ENCODE measurements at regions not wholly inside any gene's neighbourhood (a gene's known extent, or its start where the extent isn't known, plus 50 kb on each side); places are given as distances from the start of the nearest gene placed in this dataset.
"Not testable (repeated sequence)": the region's sequence is repeated elsewhere in the genome, so short reads cannot be mapped to it uniquely, and the experiment has no call there.

DNA sequence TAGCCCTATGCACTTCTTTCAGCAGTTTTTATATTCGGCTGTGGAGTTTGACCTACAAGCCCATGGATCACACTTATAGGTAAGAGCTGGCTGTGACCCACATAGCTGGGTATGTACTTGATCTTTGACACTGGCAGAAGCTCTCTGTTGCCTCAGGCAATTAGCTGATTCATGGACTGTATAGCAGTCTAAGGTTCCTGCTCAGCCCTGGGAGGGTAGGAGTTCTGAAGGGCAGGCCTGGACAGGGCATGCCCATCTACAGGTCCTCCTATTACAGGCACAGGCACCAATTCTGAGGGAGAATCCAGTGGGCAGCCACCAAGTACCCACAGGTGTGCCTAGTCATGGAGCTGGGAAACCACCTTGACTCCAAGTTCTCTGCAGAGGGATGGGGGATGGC, 301.8 kb upstream of the GALNT5 start:
- DNase-seq: no peak

DNA sequence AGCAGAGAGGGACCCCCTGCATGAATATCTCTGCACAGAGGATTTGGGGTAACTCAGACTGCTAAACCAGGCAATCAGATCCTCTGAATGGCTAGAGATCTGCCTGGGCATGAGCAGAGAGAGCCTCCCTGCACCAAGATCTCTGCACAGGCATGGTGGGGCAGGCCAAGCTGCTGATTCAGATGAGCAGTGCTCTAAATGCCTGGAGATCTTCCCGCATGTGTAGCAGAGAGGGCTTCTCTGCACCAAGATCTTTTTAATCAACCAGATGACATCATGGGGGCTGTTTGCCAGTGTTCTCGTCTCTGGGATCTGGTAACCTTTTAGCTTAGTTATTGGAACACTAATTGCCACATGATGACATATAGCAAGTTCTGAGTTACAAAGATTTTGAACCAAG, 301.3 kb upstream of the GALNT5 start:
- DNase-seq: no peak

DNA sequence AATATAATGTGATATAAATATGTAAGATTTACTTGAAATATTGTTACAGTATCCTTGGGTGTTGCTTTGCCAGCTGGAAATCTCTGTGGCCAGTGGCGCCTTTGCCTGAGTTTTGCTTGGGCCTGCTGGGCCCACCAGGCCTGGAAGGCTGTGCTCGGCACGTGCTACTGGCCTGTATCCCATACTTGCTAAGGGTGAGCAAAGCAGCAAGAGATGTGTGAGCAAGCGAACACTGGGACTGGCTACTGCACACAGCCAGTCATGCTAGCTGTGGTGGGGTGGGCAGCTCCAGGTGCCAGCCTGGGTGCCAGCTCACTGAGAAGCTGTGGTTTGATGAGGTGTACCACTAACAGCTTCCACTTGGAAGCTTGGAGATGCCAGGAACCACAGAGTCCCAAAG, 299.1 kb upstream of the GALNT5 start:
- DNase-seq: no peak

DNA sequence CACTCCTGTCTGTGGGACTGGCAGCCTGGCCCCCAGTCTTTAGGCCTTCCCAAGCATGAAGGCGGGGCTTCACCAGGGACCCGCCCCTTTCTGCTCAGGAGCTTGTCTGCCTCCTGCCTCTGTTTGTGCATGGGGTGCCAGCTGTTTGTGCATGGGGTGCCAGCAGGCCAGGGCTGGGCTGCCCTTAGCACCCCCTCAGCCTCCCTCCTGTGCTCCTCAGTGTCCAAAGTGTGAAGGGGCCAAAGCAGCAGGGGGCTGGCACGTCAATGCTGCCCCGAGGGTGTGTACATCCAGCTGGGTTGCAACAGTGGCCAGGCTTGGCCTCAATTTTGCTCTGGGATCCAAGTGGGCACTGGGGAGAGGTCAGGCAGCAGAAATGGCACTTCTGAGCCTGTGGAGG, 298.0 kb upstream of the GALNT5 start:
- DNase-seq: no peak

DNA sequence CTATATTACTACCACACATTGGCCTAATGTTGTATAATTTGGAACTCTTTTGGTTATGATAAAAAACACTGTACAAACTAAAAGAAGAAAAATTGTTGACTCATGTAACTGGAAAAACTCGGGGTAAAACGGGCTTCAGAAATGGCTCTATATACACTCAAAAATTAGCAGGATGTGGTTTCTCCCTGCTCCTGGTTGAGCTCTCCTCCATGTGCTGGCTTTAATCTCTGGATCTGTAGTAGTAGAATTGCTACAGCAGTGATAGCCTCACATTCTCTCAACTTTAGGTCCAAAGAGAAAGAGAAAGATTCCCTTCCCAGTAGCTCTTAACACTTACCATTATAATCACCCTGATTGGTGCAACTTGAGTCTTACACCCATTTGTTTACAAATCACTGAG, 274.9 kb upstream of the GALNT5 start:
- no peak for DNase-seq

DNA sequence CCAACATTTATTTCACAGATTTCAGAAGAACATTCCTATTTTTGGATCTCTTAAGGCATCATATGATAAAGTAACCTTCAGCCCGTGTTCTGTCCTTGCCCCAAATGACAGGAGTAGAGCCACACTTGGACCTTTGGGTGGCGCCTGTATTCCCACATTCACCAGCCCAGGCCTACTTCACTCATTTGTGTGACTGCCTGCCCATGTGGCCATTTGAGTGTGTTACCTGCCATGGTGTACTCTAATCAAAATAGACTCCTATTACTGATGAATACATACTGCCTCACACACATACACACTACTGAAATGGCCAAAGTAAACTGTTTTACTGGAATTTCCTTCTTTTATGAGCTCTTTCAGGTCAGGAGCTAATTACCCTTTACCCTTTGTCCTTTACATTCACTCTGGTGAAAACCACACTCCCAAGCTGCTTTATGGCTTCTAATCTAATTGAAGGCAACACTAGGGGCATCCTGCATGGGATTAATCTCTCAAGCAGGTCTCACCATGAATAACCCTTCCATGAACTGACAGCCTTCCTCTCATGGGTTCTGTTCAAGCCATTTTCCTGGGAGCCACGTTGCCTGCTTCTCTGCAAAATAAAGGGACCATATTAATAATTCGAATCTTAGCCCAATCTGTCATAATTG, 271.0 kb upstream of the GALNT5 start:
- no peak for DNase-seq

DNA sequence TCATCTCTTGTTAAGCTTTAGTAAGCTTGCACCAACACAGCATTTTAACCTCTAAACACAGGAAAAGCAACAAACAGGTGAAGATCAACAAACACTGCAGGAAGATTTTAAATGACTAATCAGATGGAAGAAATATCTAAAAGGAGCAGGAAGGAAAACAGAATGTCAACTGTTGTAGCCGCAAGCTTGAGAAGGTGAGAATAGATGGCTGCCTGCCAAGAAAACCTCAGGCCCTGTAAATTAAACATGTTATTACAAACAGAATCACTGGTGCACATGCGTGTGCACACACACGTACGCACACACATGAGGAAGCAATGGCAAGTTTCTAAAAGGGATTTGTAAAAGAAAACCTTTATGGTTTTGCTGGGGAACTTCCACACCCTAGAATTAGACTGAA, 257.8 kb upstream of the GALNT5 start:
- DNase-seq: no peak

DNA sequence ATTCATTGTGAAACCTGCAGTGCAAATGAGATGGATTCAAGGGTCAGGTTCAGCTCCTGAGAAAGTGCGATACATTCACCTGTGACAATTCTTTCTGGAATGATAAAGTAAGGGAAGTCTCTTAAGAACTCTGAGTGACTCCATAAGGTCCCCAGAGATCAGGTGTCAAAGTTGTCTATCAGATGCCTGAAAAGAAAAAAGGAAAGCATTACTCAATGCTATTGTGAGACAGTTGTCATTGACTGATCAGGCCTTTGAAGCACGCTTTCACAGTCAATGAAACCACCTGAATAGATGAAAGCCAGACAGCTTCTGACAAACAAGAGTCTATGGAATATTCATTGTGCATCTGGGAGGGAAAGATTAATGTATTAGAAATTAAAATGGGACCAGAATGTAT, 252.7 kb upstream of the GALNT5 start:
- no peak for DNase-seq

DNA sequence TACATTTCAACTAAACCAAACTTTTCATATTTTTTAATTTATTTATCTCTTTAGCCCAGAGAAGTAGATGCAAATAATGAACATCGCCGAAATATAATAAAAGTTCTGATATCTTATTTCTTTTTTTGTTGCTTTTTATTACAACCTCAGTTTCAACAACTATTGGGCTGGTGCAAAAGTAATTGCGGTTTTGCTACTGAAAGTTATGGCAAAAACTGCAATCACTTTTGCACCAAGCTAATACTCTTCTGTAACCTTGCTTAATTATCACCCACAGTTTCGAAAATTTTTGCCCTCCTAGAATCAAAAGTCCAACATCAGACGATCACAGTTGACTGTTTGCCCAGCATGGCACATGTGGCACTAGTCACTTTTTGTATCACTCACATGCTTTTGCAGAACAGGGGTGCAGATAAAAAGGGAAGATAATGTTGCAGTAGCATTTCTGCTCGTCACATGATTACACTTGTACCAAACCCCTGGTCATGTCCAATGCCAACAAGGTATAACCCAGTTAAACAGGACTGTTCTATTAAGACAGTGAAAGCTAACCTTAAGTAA, 242.4 kb upstream of the GALNT5 start:
- no peak for DNase-seq

DNA sequence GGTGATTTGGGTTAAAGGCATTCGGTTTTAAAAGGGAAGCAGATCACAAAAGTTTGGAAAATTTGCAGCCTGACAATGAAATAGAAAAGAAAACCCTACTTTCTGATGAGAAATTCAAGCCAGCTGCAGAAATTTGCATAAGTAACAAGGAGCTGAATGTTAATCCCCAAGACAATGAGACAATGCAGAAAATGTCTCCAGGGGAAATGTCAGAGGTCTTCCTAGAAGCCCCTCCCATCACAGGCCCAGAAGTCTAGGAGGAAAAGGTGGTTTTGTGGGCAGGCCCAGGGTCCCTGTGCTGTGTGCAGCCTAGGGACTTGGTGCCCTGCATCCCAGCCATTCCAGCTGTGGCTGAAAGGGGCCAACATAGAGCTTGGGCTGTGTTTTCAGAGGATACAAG, 234.2 kb upstream of the GALNT5 start:
- not testable (repeated sequence) for DNase-seq

DNA sequence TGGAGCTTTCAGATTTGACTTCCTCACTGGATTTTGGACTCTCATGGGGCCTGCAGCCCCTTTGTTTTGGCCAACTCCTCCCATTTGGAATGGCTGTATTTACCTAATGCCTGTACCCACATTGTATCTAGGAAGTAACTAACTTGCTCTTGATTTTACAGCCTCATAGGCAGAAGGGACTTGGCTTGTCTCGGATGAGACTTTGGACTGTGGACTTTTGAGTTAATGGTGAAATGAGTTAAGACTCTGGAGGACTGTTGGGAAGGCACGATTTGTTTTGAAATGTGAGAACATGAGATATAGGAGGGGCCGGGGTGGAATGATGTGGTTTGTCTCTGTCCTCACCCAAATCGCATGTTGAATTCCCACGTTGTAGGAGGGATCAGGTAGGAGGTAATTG, 233.4 kb upstream of the GALNT5 start:
- DNase-seq: no peak

DNA sequence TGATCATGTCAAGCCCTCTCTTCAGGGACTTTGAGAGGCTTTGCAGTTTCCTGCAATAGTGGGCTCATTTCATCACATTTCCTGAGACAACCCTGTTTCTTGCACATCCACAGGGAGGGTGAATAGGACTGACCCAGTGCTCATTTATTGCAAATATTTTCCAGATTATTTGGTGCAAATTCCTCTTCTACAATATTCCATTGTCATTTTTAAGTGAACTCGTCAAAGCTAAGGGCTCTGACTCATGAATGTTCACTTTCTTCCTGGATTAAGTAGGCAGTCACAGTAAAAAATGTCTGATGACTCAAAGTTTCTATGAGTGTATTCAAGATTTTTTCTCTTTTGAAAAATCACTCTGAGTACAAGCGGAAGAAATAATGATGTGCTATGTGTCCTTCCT, 225.5 kb upstream of the GALNT5 start:
- DNase-seq: no peak

DNA sequence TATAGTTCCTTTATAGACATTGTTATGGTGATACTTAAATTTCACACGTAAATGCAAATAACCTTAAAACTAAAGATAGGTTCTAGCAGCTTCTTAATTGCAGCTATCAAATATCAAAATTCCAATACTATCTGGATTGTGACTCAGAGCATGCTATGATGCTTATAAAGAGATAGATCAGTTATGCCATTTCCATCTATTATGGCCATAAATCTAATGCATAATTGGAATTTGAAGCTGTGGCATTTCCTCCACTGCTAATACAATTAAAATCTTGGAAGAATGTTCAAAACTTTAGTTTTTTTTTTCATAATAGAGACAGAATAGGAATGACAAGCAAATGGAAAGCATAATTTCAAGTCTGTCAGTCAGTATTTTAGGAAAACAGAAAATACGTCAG, 220.8 kb upstream of the GALNT5 start:
- DNase-seq: no peak

DNA sequence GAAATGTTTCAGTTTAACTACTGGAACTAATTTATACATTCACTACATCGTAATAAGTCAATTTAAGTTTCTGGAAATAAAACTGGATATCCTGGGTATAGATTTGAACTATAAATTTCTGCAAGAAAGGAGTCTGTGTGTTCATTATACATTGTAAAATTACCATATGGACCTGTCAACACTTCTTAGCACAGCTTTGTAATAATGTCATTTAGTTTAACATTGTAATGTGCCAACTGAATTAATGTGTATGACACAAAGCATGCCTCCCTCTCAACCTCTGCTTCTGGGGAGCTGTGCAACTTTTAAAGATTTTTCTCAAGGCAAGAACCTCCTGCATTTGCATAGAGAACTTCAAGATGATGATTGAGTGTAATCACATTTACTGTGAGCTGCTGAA, 213.7 kb upstream of the GALNT5 start:
- no peak for DNase-seq

DNA sequence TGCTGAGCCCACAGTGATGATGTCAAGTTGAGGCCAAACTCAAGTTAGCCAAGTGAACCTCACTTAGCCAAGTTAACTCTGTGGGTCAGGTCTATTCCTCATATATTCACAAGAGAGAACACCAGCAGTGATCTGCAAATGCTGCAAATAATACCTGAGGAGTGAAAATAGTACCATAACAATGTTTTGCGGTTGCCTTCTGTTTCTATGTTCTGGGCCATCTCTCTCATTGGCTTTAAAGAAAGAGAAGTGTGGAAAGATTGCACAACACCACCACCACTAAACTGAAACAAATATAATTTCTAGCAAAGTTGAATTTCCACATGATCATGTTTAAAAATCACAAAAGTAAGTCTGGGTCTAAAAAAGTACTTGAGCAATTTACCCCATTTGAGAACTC, 211.1 kb upstream of the GALNT5 start:
- no peak for DNase-seq

DNA sequence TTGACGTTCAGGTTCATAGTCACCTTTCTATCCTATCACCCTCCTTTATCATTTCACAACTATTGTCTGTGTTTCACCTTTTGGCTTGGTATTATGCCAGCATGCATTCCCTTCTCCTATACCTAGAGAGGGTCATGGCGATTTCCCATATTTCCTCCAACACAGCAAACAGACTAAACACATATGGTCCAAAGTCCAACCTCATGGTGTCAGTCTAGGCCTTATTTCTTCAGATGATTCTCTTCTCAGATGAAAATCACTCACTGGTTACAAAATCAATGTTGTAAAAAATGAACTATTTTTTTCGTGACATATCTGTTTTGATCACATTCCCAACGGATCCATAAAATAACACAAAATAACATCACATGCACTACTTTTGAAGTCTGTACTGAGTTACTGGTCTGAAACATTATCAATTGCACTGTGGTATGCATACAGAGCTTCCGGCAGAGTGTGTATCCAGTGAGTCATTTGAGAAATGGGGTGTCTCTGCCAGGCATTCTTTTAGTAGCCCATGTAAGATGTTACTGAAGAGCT, 204.8 kb upstream of the GALNT5 start:
- DNase-seq: no peak

DNA sequence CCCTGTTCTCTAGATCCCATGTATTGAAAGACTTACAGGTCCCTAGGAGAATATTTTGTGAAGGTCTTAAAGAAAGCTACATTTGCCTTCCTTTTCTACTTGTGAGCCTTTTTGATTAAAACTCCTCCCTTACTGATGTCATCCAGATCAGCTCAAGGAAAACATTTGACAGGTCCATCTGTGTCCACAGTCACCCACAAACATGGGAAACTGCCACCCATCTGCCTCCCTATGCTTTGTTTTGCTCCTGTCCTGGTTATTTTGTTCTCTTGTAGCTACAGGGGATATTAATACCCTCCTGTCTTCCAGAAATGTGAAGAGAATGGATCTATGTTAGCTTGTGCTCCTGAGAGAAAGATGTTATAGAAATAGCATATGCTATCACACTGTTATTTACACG, 203.6 kb upstream of the GALNT5 start:
- DNase-seq: no peak

DNA sequence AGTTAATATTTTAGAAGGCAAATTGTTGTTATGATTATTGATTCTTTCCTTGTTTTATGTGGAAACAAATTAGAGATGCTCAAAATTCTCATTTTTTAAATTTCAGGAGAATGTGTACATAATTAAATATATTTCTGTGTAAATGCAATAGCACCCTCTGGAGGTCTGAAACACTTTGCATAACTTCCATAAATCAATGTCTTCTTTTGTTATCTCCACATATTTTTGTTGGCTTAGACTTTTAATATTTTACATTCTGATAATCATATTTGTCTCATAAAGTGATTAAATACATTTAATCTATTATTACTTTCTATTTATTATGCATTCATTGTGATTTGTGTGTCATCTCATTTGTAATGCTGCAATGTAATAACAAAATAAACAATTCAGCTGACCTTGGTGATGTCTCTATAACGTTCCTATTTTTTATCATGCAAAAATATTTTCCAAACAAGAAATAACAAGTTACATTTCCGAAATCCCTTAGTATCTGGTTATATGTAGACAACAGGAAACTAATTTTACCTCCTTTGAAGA, 201.8 kb upstream of the GALNT5 start:
- peak; percentile 13 for DNase-seq

DNA sequence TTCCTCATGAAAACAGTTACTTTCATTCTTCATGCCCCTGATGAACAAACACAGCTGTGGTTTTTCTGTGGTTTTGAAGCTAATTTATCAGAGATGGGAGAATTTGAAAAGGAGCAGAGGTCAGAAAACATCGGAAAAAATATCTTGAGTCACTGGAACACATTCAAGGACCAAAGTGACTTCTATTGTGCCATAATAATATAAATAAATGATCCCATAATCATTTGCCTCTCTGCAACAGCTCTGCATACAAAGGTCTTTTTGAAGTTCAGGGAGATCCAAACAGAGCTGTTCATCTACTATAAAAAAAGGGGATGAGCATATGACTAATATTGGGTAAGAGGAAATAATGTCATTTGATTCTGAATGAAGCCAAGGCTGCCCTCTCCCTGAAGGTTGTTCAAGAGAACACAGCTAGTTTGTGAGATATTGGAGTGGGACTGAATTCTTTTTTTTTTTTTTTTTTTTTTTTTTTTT, 201.3 kb upstream of the GALNT5 start:
- DNase-seq: peak; percentile 14

DNA sequence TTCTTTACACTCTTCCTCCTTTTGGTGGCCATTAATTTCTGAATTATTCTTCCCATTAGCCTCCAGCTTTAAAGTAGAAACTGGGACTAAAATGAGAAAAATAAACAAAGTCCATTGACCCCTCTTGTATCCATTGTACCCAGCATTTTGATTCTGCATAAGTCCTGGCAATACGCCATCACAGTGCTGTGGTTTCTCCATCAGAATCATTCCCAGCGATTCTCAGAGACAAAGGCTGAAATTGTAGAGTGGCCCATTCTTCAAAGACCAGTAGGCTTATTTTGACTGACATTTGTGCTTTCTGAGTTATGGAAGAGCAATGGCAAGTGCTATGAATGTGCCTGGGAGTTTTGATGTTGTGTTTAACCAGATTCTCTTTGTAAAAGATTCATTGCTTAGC, 199.3 kb upstream of the GALNT5 start:
- DNase-seq: no peak

DNA sequence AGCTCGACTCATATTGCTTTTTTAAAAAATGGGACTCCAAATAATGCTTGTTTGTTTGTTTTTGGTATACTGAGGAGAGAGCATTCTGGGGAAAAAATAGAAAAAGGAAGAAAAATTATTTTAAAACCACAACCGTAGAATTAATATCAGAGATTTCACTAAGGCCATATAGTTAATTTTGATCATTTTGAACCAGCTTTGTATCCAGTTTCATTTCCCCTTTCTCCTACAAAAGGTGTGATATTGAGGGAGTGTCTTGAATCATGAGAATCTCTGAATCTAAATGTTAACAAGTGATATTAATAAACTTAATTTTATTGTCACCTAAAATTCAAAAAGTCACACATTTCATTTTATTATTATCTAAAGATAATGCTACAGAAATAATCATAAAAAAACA, 198.5 kb upstream of the GALNT5 start:
- no peak for DNase-seq

DNA sequence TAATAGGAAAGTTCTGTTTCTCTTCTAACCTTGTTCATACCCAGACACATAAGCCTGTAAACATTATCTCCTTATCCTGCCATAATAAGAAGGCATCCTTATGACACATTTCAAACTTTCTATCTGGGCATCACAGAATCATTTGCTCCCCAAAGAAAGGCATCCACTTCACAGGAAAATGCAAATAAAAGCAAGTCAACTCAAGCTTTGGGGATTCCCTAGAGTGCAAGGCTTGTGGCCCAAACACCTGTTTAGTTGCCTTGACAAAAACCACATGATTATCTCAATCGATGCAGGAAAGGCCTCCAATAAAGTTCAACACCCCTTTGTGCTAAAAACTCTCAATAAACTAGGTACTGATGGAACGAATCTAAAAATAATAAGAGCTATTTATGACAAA, 195.7 kb upstream of the GALNT5 start:
- no peak for DNase-seq

DNA sequence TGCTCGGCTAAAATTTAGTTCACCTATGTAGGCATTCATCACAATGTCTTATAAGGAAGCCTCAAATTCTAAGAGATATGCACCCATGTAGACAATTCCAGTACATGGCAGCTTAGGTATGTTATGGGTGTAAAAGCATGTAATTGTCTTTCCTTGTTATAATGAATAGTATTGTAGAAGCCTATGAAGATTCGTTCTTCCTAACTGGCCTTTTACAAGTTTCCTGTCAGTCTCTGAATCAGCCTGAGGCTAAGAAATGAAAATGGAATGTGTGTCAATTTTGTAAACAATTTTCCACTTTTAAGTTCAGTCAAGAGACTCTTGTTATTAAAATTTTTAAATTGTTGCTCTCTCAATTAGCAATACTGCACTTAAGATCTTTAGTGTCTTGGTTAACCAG, 189.9 kb upstream of the GALNT5 start:
- DNase-seq: no peak

DNA sequence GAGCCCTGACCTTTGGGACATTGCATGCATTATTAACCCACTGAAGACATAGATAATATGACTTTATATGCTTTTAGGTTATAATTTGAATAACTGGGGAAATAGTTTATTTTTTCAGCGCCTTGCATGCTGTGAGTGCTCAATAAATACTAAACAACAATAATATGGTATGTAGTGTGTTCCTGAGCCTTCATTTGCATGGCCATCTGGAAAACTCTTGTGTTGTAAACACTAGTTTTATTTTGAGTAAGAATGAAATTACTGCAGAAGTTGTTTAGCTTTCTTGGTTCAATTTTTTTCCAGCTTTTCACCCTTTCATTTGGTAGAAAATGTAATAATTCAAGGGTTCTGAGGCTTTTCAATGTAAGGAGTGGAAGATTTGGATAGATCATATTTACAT, 189.3 kb upstream of the GALNT5 start:
- no peak for DNase-seq

DNA sequence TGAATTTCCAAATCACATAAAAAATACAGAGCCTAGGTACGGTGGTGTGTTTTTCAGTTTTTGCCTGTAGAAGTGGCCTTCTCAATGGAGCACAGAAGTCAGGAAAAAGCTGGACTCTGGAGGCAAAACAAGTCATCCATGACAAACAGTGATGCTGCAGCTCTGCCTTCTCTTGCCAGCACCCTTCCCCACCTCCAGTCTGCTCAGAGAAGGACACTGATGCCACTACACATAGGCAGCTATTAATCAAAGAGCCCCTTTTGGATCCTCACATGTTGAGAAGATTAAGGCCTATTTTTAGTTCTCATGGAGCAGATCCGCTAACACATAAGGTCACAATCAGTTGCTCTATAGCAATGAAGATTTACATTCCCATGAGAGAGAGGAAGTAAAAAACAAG, 181.6 kb upstream of the GALNT5 start:
- DNase-seq: no peak

All from NCI-H146 (cell line).